ENCODE measurements at regions not wholly inside any gene's neighbourhood (a gene's known extent, or its start where the extent isn't known, plus 50 kb on each side); places are given as distances from the start of the nearest gene placed in this dataset.
"Not testable (repeated sequence)": the region's sequence is repeated elsewhere in the genome, so short reads cannot be mapped to it uniquely, and the experiment has no call there.

- Histone ChIP-seq H3K4me3 (no peak overlapping the region), H3K4me1 (no peaks in the 10 kb centered on the region), H3K27me3 (no peaks in the 10 kb centered on the region), H3K9me3 (no peaks in the 10 kb centered on the region), H3K27ac (no peak overlapping the region), H3K36me3 (no peaks in the 10 kb centered on the region)
- 67 to 75% methylated on average over 10 to 12 of the region's 12 CpGs for WGBS, 2 donors
- TF ChIP-seq EP300 (IDR thresholded peaks at IDR 0.05) (no peak), CTCF (IDR thresholded peaks at IDR 0.05) (no peak), POLR2A (IDR thresholded peaks at IDR 0.05) (no peak)
- DNase-seq (ENCODE audit: low spot score in 2 of 2) = no peak
Observed at GRCh38 chr22:22697377-22698117, 53.1 kb downstream of the GGTLC2 start.

- DNase-seq (ENCODE audit: low spot score in 2 of 2) = no peak
- no peak overlapping the region for H3K27ac ChIP-seq
- WGBS, 2 donors = 72 to 88% methylated on average over 7 of the region's 7 CpGs
Observed at GRCh38 chr22:22698263-22698750, 53.9 kb downstream of the GGTLC2 start.

GRCh38 chr22:22700631-22701030 is 56.2 kb downstream of the GGTLC2 start:
- Histone ChIP-seq H3K27me3 (no peaks in the 10 kb centered on the region), H3K36me3 (no peaks in the 10 kb centered on the region), H3K27ac (no peak overlapping the region), H3K9me3 (no peaks in the 10 kb centered on the region), H3K4me3 (no peak overlapping the region), H3K4me1 (no peaks in the 10 kb centered on the region)
- TF ChIP-seq CTCF (IDR thresholded peaks at IDR 0.05) = no peak
- TF ChIP-seq EP300 (IDR thresholded peaks at IDR 0.05) = no peak
- TF ChIP-seq POLR2A (IDR thresholded peaks at IDR 0.05) = no peak
- no peak for DNase-seq (ENCODE audit: low spot score in 2 of 2)
- 75 to 82% methylated on average over 1 of the region's 1 CpG for WGBS, 2 donors

More at GRCh38 chr22:22698263-22698750, 53.9 kb downstream of the GGTLC2 start:
- Histone ChIP-seq H3K4me3 (no peak overlapping the region), H3K9me3 (no peaks in the 10 kb centered on the region), H3K36me3 (no peaks in the 10 kb centered on the region), H3K27me3 (no peaks in the 10 kb centered on the region), H3K4me1 (no peaks in the 10 kb centered on the region)
- TF ChIP-seq EP300 (IDR thresholded peaks at IDR 0.05) = no peak

- not testable (repeated sequence) for H3K27me3 ChIP-seq; H3K9me3 ChIP-seq; H3K27ac ChIP-seq; H3K4me1 ChIP-seq; DNase-seq (ENCODE audit: low spot score in 2 of 2); H3K36me3 ChIP-seq; H3K4me3 ChIP-seq
Observed at GRCh38 chr22:22701557-22701956, 57.1 kb downstream of the GGTLC2 start.

GRCh38 chr22:22702237-22703202 is 58.1 kb downstream of the GGTLC2 start:
- no peak for TF ChIP-seq CTCF (IDR thresholded peaks at IDR 0.05)
- no peak for TF ChIP-seq EP300 (IDR thresholded peaks at IDR 0.05)
- H3K9me3 ChIP-seq = no peaks in the 10 kb centered on the region
- H3K4me1 ChIP-seq = no peaks in the 10 kb centered on the region
- WGBS, 2 donors = 64 to 72% methylated on average over 6 to 8 of the region's 9 CpGs
- H3K27me3 ChIP-seq = no peaks in the 10 kb centered on the region
- no peaks in the 10 kb centered on the region for H3K36me3 ChIP-seq
- no peak for DNase-seq (ENCODE audit: low spot score in 2 of 2)
- no peak overlapping the region for H3K4me3 ChIP-seq
- no peak overlapping the region for H3K27ac ChIP-seq

- DNase-seq (ENCODE audit: low spot score in 2 of 2) = no peak
- no peak overlapping the region for H3K4me3 ChIP-seq
- H3K4me1 ChIP-seq = no peaks in the 10 kb centered on the region
- no peaks in the 10 kb centered on the region for H3K9me3 ChIP-seq
- H3K36me3 ChIP-seq = no peaks in the 10 kb centered on the region
- H3K27me3 ChIP-seq = no peaks in the 10 kb centered on the region
- H3K27ac ChIP-seq = no peak overlapping the region
- TF ChIP-seq POLR2A (IDR thresholded peaks at IDR 0.05) (no peak), EP300 (IDR thresholded peaks at IDR 0.05) (no peak), CTCF (IDR thresholded peaks at IDR 0.05) (no peak)
- WGBS, 2 donors = 87 to 91% methylated on average over 4 of the region's 4 CpGs
Observed at GRCh38 chr22:22703203-22703570, 58.8 kb downstream of the GGTLC2 start.
